MM.1S (cell line): ENCODE measurements at regions not wholly inside any gene's neighbourhood (a gene's known extent, or its start where the extent isn't known, plus 50 kb on each side); places are given as distances from the start of the nearest gene placed in this dataset.

Source experiments
- DNase-seq: peaks from one replicate; pipeline ENCODE4 v3.0.0-alpha.2; 2015
- H2AFZ ChIP-seq: fragments of 300-600 bp; sonication (generic); 2 replicates; pipeline ENCODE4 v1.6.0; 2016; ENCODE audit warnings: antibody characterized with exemption, low read length
- H3F3A ChIP-seq: fragments of 300-600 bp; sonication (generic); 2 replicates; pipeline ENCODE4 v1.6.1; 2016; ENCODE audit warnings: mild to moderate bottlenecking, antibody characterized with exemption, low read length, moderate library complexity, mixed read lengths; ENCODE audit not compliant: insufficient read depth
- H3K27ac ChIP-seq: fragments of 300-600 bp; sonication (generic); 2 replicates; pipeline ENCODE4 v1.5.1; 2016; ENCODE audit warnings: mild to moderate bottlenecking, low read length
- H3K27me3 ChIP-seq: fragments of 300-600 bp; sonication (generic); replicated peaks from 2 replicates; pipeline ENCODE4 v1.6.0; 2016; ENCODE audit warnings: low read length; ENCODE audit not compliant: insufficient read depth
- H3K36me3 ChIP-seq: fragments of 300-600 bp; sonication (generic); replicated peaks from 2 replicates; pipeline ENCODE4 v1.6.1; 2016; ENCODE audit warnings: mild to moderate bottlenecking, low read length, mixed read lengths; ENCODE audit not compliant: insufficient read depth
- H3K4me1 ChIP-seq: fragments of 300-600 bp; sonication (generic); 2 replicates; pipeline ENCODE4 v1.6.1; 2016; ENCODE audit warnings: low read length, mixed read lengths
- H3K4me2 ChIP-seq: fragments of 300-600 bp; sonication (generic); 2 replicates; pipeline ENCODE4 v1.6.0; 2016; ENCODE audit warnings: low read depth, low read length
- H3K4me3 ChIP-seq: fragments of 300-600 bp; sonication (generic); 2 replicates; pipeline ENCODE4 v1.5.1; 2016; ENCODE audit warnings: low read length, mixed read lengths
- H3K79me2 ChIP-seq: fragments of 300-600 bp; sonication (generic); 2 replicates; pipeline ENCODE4 v1.6.1; 2016; ENCODE audit warnings: mixed run types, low read length, mixed read lengths
- H3K9ac ChIP-seq: fragments of 300-600 bp; sonication (generic); 2 replicates; pipeline ENCODE4 v1.6.1; 2016; ENCODE audit warnings: low read length, mixed read lengths
- H3K9me2 ChIP-seq: fragments of 300-600 bp; sonication (generic); replicated peaks from 2 replicates; pipeline ENCODE4 v1.6.1; 2016; ENCODE audit warnings: mild to moderate bottlenecking, low read length, mixed read lengths; ENCODE audit not compliant: insufficient read depth
- H3K9me3 ChIP-seq: fragments of 300-600 bp; sonication (generic); replicated peaks from 2 replicates; pipeline ENCODE4 v1.6.1; 2016; ENCODE audit warnings: mild to moderate bottlenecking, low read length, mixed read lengths; ENCODE audit not compliant: insufficient read depth
- H4K20me1 ChIP-seq: fragments of 300-600 bp; sonication (generic); 2 replicates; pipeline ENCODE4 v1.6.1; 2016; ENCODE audit warnings: mild to moderate bottlenecking, low read length, moderate library complexity, mixed read lengths; ENCODE audit not compliant: insufficient read depth
- CTCF ChIP-seq: fragments of 300-600 bp; sonication (generic); IDR thresholded peaks from 2 replicates; pipeline ENCODE4 v1.5.1; 2016; ENCODE audit warnings: antibody characterized with exemption, low read length, mixed read lengths
- EZH2 ChIP-seq: fragments of 300-600 bp; sonication (generic); optimal IDR thresholded peaks from 2 replicates; pipeline ENCODE3; 2017; ENCODE audit warnings: low read depth, mild to moderate bottlenecking, antibody characterized with exemption, low read length, mixed read lengths
- EZH2phosphoT487 ChIP-seq: fragments of 300-600 bp; sonication (generic); IDR thresholded peaks from 2 replicates; pipeline ENCODE4 v1.6.1; 2018; ENCODE audit warnings: antibody characterized with exemption, low read length

DNA sequence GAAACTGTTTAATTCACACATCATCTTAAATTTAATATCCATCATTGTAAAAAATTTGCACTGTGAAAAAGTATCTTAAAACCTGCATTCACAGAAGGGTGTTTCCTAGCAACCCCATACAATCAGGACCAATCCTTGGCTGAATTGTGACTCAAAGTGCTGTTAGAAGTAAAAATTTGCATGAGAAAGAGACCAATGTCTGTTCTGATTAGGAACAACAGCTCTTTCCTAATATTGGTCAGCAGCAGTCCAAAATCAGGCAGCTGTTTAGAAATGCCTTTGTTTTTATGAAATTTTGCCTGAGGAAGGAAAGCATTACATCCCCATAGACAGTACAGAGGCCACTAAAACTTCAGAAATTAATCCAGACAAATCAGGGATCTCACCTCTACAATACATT is 987.0 kb downstream of the HACE1 start:
- Histone ChIP-seq H3K79me2 (no peaks in the 10 kb centered on the region), H3K27ac (no peak overlapping the region), H3K4me3 (no peak overlapping the region), H3K36me3 (no peaks in the 10 kb centered on the region), H2AFZ (no peak overlapping the region), H3K4me2 (no peak overlapping the region), H3K9me2 (no peaks in the 10 kb centered on the region), H3K27me3 (no peaks in the 10 kb centered on the region), H4K20me1 (no peaks in the 10 kb centered on the region), H3K9me3 (no peaks in the 10 kb centered on the region), H3K4me1 (no peaks in the 10 kb centered on the region), H3K9ac (no peak overlapping the region), H3F3A (no peaks in the 10 kb centered on the region)
- no peak for DNase-seq
- TF ChIP-seq EZH2phosphoT487 = no peak
- TF ChIP-seq CTCF = no peak
- no peak for TF ChIP-seq EZH2

DNA sequence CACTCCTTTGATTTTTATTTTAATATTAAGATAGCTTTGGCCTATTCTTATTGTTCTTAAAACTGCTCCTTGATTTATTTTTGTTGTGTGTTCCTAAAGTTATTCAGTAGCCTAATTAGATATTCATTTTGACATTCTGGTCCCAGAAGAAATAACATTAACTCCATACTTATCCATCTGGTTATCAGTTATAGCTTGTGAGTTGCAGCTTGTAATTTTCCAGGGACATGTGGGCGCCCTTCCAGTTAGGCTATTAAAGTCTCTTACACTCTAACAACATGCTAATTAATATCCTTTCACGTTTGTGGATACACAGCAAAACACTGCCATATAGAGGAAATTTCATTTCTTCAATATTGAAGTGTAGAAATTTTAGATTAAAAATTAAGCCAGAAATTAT is 987.5 kb downstream of the HACE1 start:
- TF ChIP-seq EZH2 (no peak), EZH2phosphoT487 (no peak), CTCF (no peak)
- no peak overlapping the region for H3K4me2 ChIP-seq
- no peaks in the 10 kb centered on the region for H3K9me2 ChIP-seq
- H3K36me3 ChIP-seq = no peaks in the 10 kb centered on the region
- no peaks in the 10 kb centered on the region for H3K79me2 ChIP-seq
- no peaks in the 10 kb centered on the region for H4K20me1 ChIP-seq
- no peak overlapping the region for H2AFZ ChIP-seq
- H3K4me3 ChIP-seq = no peak overlapping the region
- H3K9me3 ChIP-seq = no peaks in the 10 kb centered on the region
- no peaks in the 10 kb centered on the region for H3K27me3 ChIP-seq
- H3K4me1 ChIP-seq = no peaks in the 10 kb centered on the region
- H3K27ac ChIP-seq = no peak overlapping the region
- no peak for DNase-seq
- no peaks in the 10 kb centered on the region for H3F3A ChIP-seq
- no peak overlapping the region for H3K9ac ChIP-seq

GRCh38 chr6:103870970-103871369 is 988.7 kb downstream of the HACE1 start:
- Histone ChIP-seq H2AFZ (no peak overlapping the region), H3K27ac (no peak overlapping the region)
- TF ChIP-seq EZH2 = no peak
- no peak for TF ChIP-seq EZH2phosphoT487
- no peak for TF ChIP-seq CTCF

More at GRCh38 chr6:103870970-103871369, 988.7 kb downstream of the HACE1 start:
- H3K79me2 ChIP-seq = no peaks in the 10 kb centered on the region
- H3K4me2 ChIP-seq = no peak overlapping the region
- no peaks in the 10 kb centered on the region for H3K9me3 ChIP-seq
- no peaks in the 10 kb centered on the region for H3K9me2 ChIP-seq
- H3K4me3 ChIP-seq = no peak overlapping the region
- H3F3A ChIP-seq = no peaks in the 10 kb centered on the region
- H3K36me3 ChIP-seq = no peaks in the 10 kb centered on the region
- no peaks in the 10 kb centered on the region for H4K20me1 ChIP-seq
- H3K27me3 ChIP-seq = no peaks in the 10 kb centered on the region
- DNase-seq = no peak
- no peaks in the 10 kb centered on the region for H3K4me1 ChIP-seq
- no peak overlapping the region for H3K9ac ChIP-seq
